H1 (cell line): ENCODE measurements at regions not wholly inside any gene's neighbourhood (a gene's known extent, or its start where the extent isn't known, plus 50 kb on each side); places are given as distances from the start of the nearest gene placed in this dataset.

Experiments
- CTCF ChIA-PET: fragments of 300-600 bp; sonication (Branson Sonifier 250); formaldehyde crosslinking; loops from one replicate; lab custom pipeline; 2021; ENCODE audit not compliant: partially characterized antibody; lab: Charles Lee
- POLR2A ChIA-PET: fragments of 300-600 bp; sonication (Branson Sonifier 250); formaldehyde crosslinking; loops from one replicate; lab custom pipeline; 2021; ENCODE audit warnings: inconsistent platforms; ENCODE audit not compliant: partially characterized antibody; lab: Charles Lee
- DNase-seq, 2 experiments: peaks; one replicate each; pipeline versions ENCODE4 v3.0.0 to v3.0.0-alpha.2; 2010 to 2022; ENCODE audit warnings: low spot score in 2 of 2, low read depth in 1 of 2, mixed read lengths in 1 of 2
- FAIRE-seq: peaks from 2 replicates; lab custom pipeline; 2011; peaks lifted over from hg19 to GRCh38; lab: Jason Lieb, UNC
- H2AFZ ChIP-seq: 2 replicates; pipeline ENCODE4 v1.8.1; 2012; ENCODE audit warnings: low read length, inconsistent platforms
- H2AK5ac ChIP-seq: 2 replicates; pipeline ENCODE4 v1.6.1; 2013; ENCODE audit warnings: low read depth, low read length
- H2BK120ac ChIP-seq: replicated peaks from 2 replicates; pipeline ENCODE3; 2013; ENCODE audit warnings: low read depth, low read length, inconsistent platforms
- H2BK12ac ChIP-seq: 2 replicates; pipeline ENCODE4 v1.6.1; 2013; ENCODE audit warnings: low read depth, low read length
- H2BK15ac ChIP-seq: 2 replicates; pipeline ENCODE4 v1.6.1; 2013; ENCODE audit warnings: low read length
- H2BK20ac ChIP-seq: 2 replicates; pipeline ENCODE4 v1.6.1; 2013; ENCODE audit warnings: low read length
- H2BK5ac ChIP-seq: 2 replicates; pipeline ENCODE4 v1.6.1; 2013; ENCODE audit warnings: low read depth, low read length
- H3K14ac ChIP-seq: 2 replicates; pipeline ENCODE4 v1.6.1; 2013; ENCODE audit warnings: inconsistent platforms; ENCODE audit not compliant: insufficient read length
- H3K18ac ChIP-seq: 2 replicates; pipeline ENCODE4 v1.6.1; 2013; ENCODE audit warnings: low read length; ENCODE audit errors: extremely low read depth
- H3K23ac ChIP-seq: 2 replicates; pipeline ENCODE4 v1.6.1; 2013; ENCODE audit warnings: inconsistent platforms; ENCODE audit not compliant: insufficient read length
- H3K23me2 ChIP-seq: 2 replicates; pipeline ENCODE4 v1.6.1; 2013; ENCODE audit warnings: low read depth, low read length
- H3K27ac ChIP-seq: 2 replicates; pipeline ENCODE4 v1.6.1; 2011; ENCODE audit warnings: low read depth, low read length, inconsistent platforms
- H3K27me3 ChIP-seq, 4 experiments: replicated peaks in 1 of 4; 1 replicate in 1 of 4; 2 replicates in 3 of 4; pipeline versions ENCODE4 v1.6.1 to v1.8.1; 2011 to 2013; ENCODE audit warnings: low read length in 3 of 4, mild to moderate bottlenecking in 3 of 4, inconsistent platforms in 2 of 4, mixed read lengths in 2 of 4, moderate library complexity in 1 of 4; ENCODE audit not compliant: control insufficient read depth in 3 of 4, insufficient read depth in 3 of 4; ENCODE audit errors: extremely low read depth in 1 of 4
- H3K36me3 ChIP-seq, 4 experiments: 2 replicates each; pipeline versions ENCODE4 v1.6.1 to v1.8.1; 2011 to 2013; ENCODE audit warnings: mild to moderate bottlenecking in 4 of 4, low read length in 3 of 4, moderate library complexity in 2 of 4, control low read depth in 1 of 4, inconsistent platforms in 1 of 4; ENCODE audit not compliant: insufficient read depth in 4 of 4, control insufficient read depth in 2 of 4
- H3K4ac ChIP-seq: replicated peaks from 2 replicates; pipeline ENCODE3; 2013; ENCODE audit warnings: low read length, low read depth, mixed read lengths, inconsistent platforms; ENCODE audit not compliant: insufficient read length
- H3K4me1 ChIP-seq, 4 experiments: replicated peaks in 1 of 4; 1 replicate in 1 of 4; 2 replicates in 3 of 4; pipeline versions ENCODE4 v1.6.1 to v1.8.1; 2011 to 2013; ENCODE audit warnings: low read length in 3 of 4, inconsistent platforms in 2 of 4, mixed read lengths in 1 of 4; ENCODE audit not compliant: insufficient read depth in 4 of 4, control insufficient read depth in 3 of 4
- H3K4me2 ChIP-seq, 2 experiments: 2 replicates each; pipeline versions ENCODE4 v1.6.1 to v1.8.1; 2011 to 2013; ENCODE audit warnings: low read depth in 2 of 2, low read length in 2 of 2, control low read depth in 1 of 2, inconsistent platforms in 1 of 2, mild to moderate bottlenecking in 1 of 2; ENCODE audit not compliant: insufficient read depth in 1 of 2
- H3K4me3 ChIP-seq, 4 experiments: fragments of 200-600, 300-600 bp in 1 of 4; sonication (generic), shearing (Covaris generic), sonication (Bioruptor Twin) in 1 of 4; 2 replicates each; pipeline versions ENCODE4 v1.5.1 to v1.8.1; 2011 to 2016; ENCODE audit warnings: low read length in 4 of 4, low read depth in 3 of 4, control low read depth in 2 of 4, inconsistent platforms in 2 of 4, mild to moderate bottlenecking in 2 of 4, mixed read lengths in 1 of 4, moderate library complexity in 1 of 4; ENCODE audit not compliant: insufficient read depth in 2 of 4; ENCODE audit errors: extremely low read depth in 1 of 4
- H3K56ac ChIP-seq: replicated peaks from 2 replicates; pipeline ENCODE3; 2013; ENCODE audit warnings: low read depth, mild to moderate bottlenecking, mixed read lengths, low read length, inconsistent platforms; ENCODE audit not compliant: insufficient read length
- H3K79me1 ChIP-seq: 2 replicates; pipeline ENCODE4 v1.6.1; 2013; ENCODE audit warnings: low read depth, low read length, control low read depth
- H3K79me2 ChIP-seq, 2 experiments: 2 replicates each; pipeline versions ENCODE4 v1.6.1 to v1.8.1; 2012 to 2013; ENCODE audit warnings: low read length in 2 of 2, mild to moderate bottlenecking in 2 of 2, inconsistent platforms in 1 of 2; ENCODE audit not compliant: insufficient read depth in 2 of 2, control insufficient read depth in 1 of 2
- H3K9ac ChIP-seq, 4 experiments: replicated peaks in 1 of 4; 1 replicate in 1 of 4; 2 replicates in 3 of 4; pipeline versions ENCODE4 v1.6.1 to v1.8.1; 2011 to 2013; ENCODE audit warnings: low read depth in 3 of 4, low read length in 3 of 4, control low read depth in 2 of 4, mild to moderate bottlenecking in 2 of 4, moderate library complexity in 2 of 4, inconsistent platforms in 1 of 4; ENCODE audit errors: extremely low read depth in 1 of 4
- H3K9me3 ChIP-seq, 2 experiments: 2 replicates each; pipeline versions ENCODE4 v1.6.1 to v1.8.1; 2012 to 2013; ENCODE audit warnings: mild to moderate bottlenecking in 2 of 2, moderate library complexity in 2 of 2, control low read depth in 1 of 2, inconsistent platforms in 1 of 2, low read depth in 1 of 2, low read length in 1 of 2, mixed read lengths in 1 of 2; ENCODE audit not compliant: insufficient read depth in 2 of 2
- H4K20me1 ChIP-seq, 2 experiments: replicated peaks in 1 of 2; 2 replicates each; pipeline versions ENCODE3 to v1.8.1; 2011 to 2013; ENCODE audit warnings: inconsistent platforms in 2 of 2, low read length in 2 of 2, mild to moderate bottlenecking in 1 of 2; ENCODE audit not compliant: insufficient read depth in 2 of 2, control insufficient read depth in 1 of 2
- H4K5ac ChIP-seq: 2 replicates; pipeline ENCODE4 v1.6.1; 2013; ENCODE audit warnings: low read length, low read depth, mixed read lengths, inconsistent platforms; ENCODE audit not compliant: insufficient read length
- H4K8ac ChIP-seq: 2 replicates; pipeline ENCODE4 v1.8.0; 2013; ENCODE audit warnings: mild to moderate bottlenecking, moderate library complexity, low read length, inconsistent platforms; ENCODE audit not compliant: insufficient read depth; ENCODE audit errors: extremely low read depth
- H4K91ac ChIP-seq: replicated peaks from 2 replicates; pipeline ENCODE3; 2013; ENCODE audit warnings: low read length, mixed read lengths, inconsistent platforms; ENCODE audit not compliant: insufficient read length
- BCL11A ChIP-seq, 2 experiments: IDR thresholded peaks; one replicate each; pipeline ENCODE4 v1.6.1; 2011; ENCODE audit warnings: low read depth in 2 of 2, low read length in 2 of 2, mild to moderate bottlenecking in 2 of 2
- CBX8 ChIP-seq: fragments of 300-800, 300-1000 bp; sonication (generic); IDR thresholded peaks from 2 replicates; pipeline ENCODE4 v1.7.1; 2016; ENCODE audit warnings: low read depth, low read length, borderline replicate concordance
- KDM4A ChIP-seq: IDR thresholded peaks from one replicate; pipeline ENCODE4 v1.7.1; 2012; ENCODE audit warnings: low read depth, mild to moderate bottlenecking, moderate library complexity, low read length, inconsistent platforms; ENCODE audit not compliant: severe bottlenecking
- MAFK ChIP-seq: IDR thresholded peaks from 2 replicates; pipeline ENCODE4 v1.6.1; 2012; ENCODE audit warnings: low read depth, mild to moderate bottlenecking, improper control_type of control experiment, low read length
- NANOG ChIP-seq: IDR thresholded peaks from 2 replicates; pipeline ENCODE4 v1.6.1; 2011; ENCODE audit warnings: low read length, low read depth, mild to moderate bottlenecking, inconsistent platforms; ENCODE audit not compliant: insufficient read depth, poor library complexity, severe bottlenecking
- RFX5 ChIP-seq: IDR thresholded peaks from 2 replicates; pipeline ENCODE4 v1.6.1; 2011; ENCODE audit warnings: low read depth, low read length, improper control_type of control experiment, borderline replicate concordance
- SIRT6 ChIP-seq: IDR thresholded peaks from one replicate; pipeline ENCODE4 v1.7.1; 2012; ENCODE audit warnings: low read length, inconsistent platforms
- SP1 ChIP-seq: IDR thresholded peaks from 2 replicates; pipeline ENCODE4 v1.6.1; 2011; ENCODE audit warnings: low read depth, low read length
- TAF7 ChIP-seq: optimal IDR thresholded peaks from 2 replicates; pipeline ENCODE3; 2011; ENCODE audit warnings: low read depth, mild to moderate bottlenecking, inconsistent platforms, low read length, moderate library complexity, borderline replicate concordance

GRCh38 chr9:22582221-22582620 lies 135.6 kb downstream of the DMRTA1 start:
- no peaks in the 10 kb centered on the region for H3K23me2 ChIP-seq
- no peak overlapping the region for H2AFZ ChIP-seq
- H3K56ac ChIP-seq = no peak overlapping the region
- no peaks in the 10 kb centered on the region; a peak in 1 of 4 replicates for H3K9me3 ChIP-seq
- no peak overlapping the region for H4K5ac ChIP-seq
- H3K14ac ChIP-seq = no peak overlapping the region
- no peak overlapping the region for H2BK120ac ChIP-seq
- no peak overlapping the region for H3K4ac ChIP-seq
- H3K27me3 ChIP-seq = no peaks in the 10 kb centered on the region
- FAIRE-seq (no peak), DNase-seq (no peak)
- H4K8ac ChIP-seq = no peak overlapping the region
- no peak overlapping the region for H3K27ac ChIP-seq
- no peak overlapping the region for H3K23ac ChIP-seq
- no peak overlapping the region for H3K4me3 ChIP-seq
- POLR2A ChIA-PET = no interaction called here
- H4K91ac ChIP-seq = no peak overlapping the region
- H2AK5ac ChIP-seq = no peak overlapping the region
- H3K18ac ChIP-seq = no peak overlapping the region
- no peaks in the 10 kb centered on the region for H3K79me2 ChIP-seq
- H2BK5ac ChIP-seq = no peak overlapping the region
- no peaks in the 10 kb centered on the region for H4K20me1 ChIP-seq
- CTCF ChIA-PET = interaction anchor here (1.2 to 1.3 kb wide), 2 partner anchors 17 to 275 kb away, joined by 3 read pairs; no protein-coding TSS in a partner anchor
- H3K79me1 ChIP-seq = no peaks in the 10 kb centered on the region
- H2BK15ac ChIP-seq = 0 out of 2 replicates have a peak overlapping the region, but pooled peaks have one; percentile 16
- H3K4me2 ChIP-seq = no peak overlapping the region
- H2BK20ac ChIP-seq = no peak overlapping the region
- no peaks in the 10 kb centered on the region for H3K36me3 ChIP-seq
- no peaks in the 10 kb centered on the region for H3K4me1 ChIP-seq
- no peak overlapping the region for H3K9ac ChIP-seq
- no peak overlapping the region for H2BK12ac ChIP-seq
- TF ChIP-seq SIRT6 (no peak), CBX8 (no peak), NANOG (no peak), KDM4A (no peak), BCL11A (IDR thresholded peaks at IDR 0.05; ENCODE audit: low read depth in 2 of 2, low read length in 2 of 2) (no peak), MAFK (no peak), TAF7 (no peak), SP1 (no peak), RFX5 (no peak)
